H1 (cell line): ENCODE measurements at regions not wholly inside any gene's neighbourhood (a gene's known extent, or its start where the extent isn't known, plus 50 kb on each side); places are given as distances from the start of the nearest gene placed in this dataset.

Experiments
- ATF3 ChIP-seq: IDR thresholded peaks from 2 replicates; pipeline ENCODE4 v1.6.1; 2011; ENCODE audit warnings: low read depth, mild to moderate bottlenecking, low read length; ENCODE audit not compliant: insufficient read depth
- CHD1 ChIP-seq: IDR thresholded peaks from 2 replicates; pipeline ENCODE4 v1.6.1; 2012; ENCODE audit warnings: low read depth, low read length, improper control_type of control experiment
- CHD7 ChIP-seq: fragments of 300-600 bp; sonication (generic); IDR thresholded peaks from 2 replicates; pipeline ENCODE4 v1.7.1; 2012; ENCODE audit warnings: low read length, moderate library complexity, mild to moderate bottlenecking, inconsistent platforms; ENCODE audit not compliant: insufficient replicate concordance
- EGR1 ChIP-seq: IDR thresholded peaks from 2 replicates; pipeline ENCODE4 v1.6.1; 2011; ENCODE audit warnings: low read depth, low read length, borderline replicate concordance
- KDM1A ChIP-seq: fragments of 200-600, 300-600 bp; sonication (generic); IDR thresholded peaks from 2 replicates; pipeline ENCODE4 v1.7.1; 2016; ENCODE audit warnings: mild to moderate bottlenecking, low read length, borderline replicate concordance
- POU5F1 ChIP-seq: IDR thresholded peaks from 2 replicates; pipeline ENCODE4 v1.6.1; 2011; ENCODE audit warnings: low read depth, mild to moderate bottlenecking, low read length, moderate library complexity
- RXRA ChIP-seq: IDR thresholded peaks from 2 replicates; pipeline ENCODE4 v1.6.1; 2011; ENCODE audit warnings: low read depth, mild to moderate bottlenecking, low read length, moderate library complexity; ENCODE audit not compliant: insufficient read depth
- USF2 ChIP-seq: IDR thresholded peaks from 2 replicates; pipeline ENCODE4 v1.6.1; 2011; ENCODE audit warnings: low read length, improper control_type of control experiment

- TF ChIP-seq CHD7 (no peak), RXRA (no peak), POU5F1 (no peak), EGR1 (no peak), USF2 (no peak), ATF3 (no peak), KDM1A (no peak), CHD1 (no peak)
Observed at GRCh38 chr20:54856202-54856601, 380.8 kb downstream of the DOK5 start (continued).
